Endothelial cell of umbilical vein (primary cell): ENCODE measurements at regions not wholly inside any gene's neighbourhood (a gene's known extent, or its start where the extent isn't known, plus 50 kb on each side); places are given as distances from the start of the nearest gene placed in this dataset.

ENCODE experiments used
- BruUV-seq: library from RNA; stranded (reverse); fragments of 400-500 nt; replicated peaks from 2 replicates; lab custom pipeline; 2021; lab: Mats Ljungman, UMichigan
- CTCF ChIA-PET: fragments of 300-600, 350-600 bp; sonication (Branson Sonifier 250); formaldehyde crosslinking; loops from one replicate; lab custom pipeline; 2021; ENCODE audit warnings: antibody characterized with exemption, inconsistent platforms; lab: Charles Lee
- POLR2A ChIA-PET: fragments of 300-600, 350-600 bp; sonication (Branson Sonifier 250); formaldehyde crosslinking; loops from one replicate; lab custom pipeline; 2021; ENCODE audit warnings: antibody characterized with exemption, inconsistent platforms; lab: Charles Lee
- DNase-seq: peaks from one replicate; pipeline ENCODE4 v3.0.0-alpha.2; 2011; ENCODE audit warnings: low read depth, low spot score
- FAIRE-seq: peaks from 2 replicates; lab custom pipeline; 2011; peaks lifted over from hg19 to GRCh38; lab: Jason Lieb, UNC
- H2AFZ ChIP-seq: 2 replicates; pipeline ENCODE4 v1.6.0; 2012; ENCODE audit warnings: low read depth, low read length, control low read depth, inconsistent platforms
- H3K27ac ChIP-seq: 2 replicates; pipeline ENCODE4 v1.5.1; 2011; ENCODE audit warnings: low read depth, mild to moderate bottlenecking, control low read depth, low read length, moderate library complexity; ENCODE audit not compliant: insufficient read depth
- H3K27me3 ChIP-seq, 2 experiments: 2 replicates each; pipeline versions ENCODE4 v1.6.0 to v1.6.1; 2011; ENCODE audit warnings: low read length in 2 of 2, mixed read lengths in 1 of 2; ENCODE audit not compliant: control insufficient read depth in 2 of 2, insufficient read depth in 2 of 2
- H3K36me3 ChIP-seq, 2 experiments: 2 replicates in 1 of 2; 3 replicates in 1 of 2; pipeline ENCODE4 v1.5.1; 2011; ENCODE audit warnings: low read length in 2 of 2, mild to moderate bottlenecking in 1 of 2, moderate library complexity in 1 of 2; ENCODE audit not compliant: control insufficient read depth in 2 of 2, insufficient read depth in 2 of 2; ENCODE audit errors: extremely low read depth in 1 of 2
- H3K4me1 ChIP-seq: 3 replicates; pipeline ENCODE4 v1.5.1; 2011; ENCODE audit warnings: mild to moderate bottlenecking, low read length; ENCODE audit not compliant: control insufficient read depth, insufficient read depth; ENCODE audit errors: extremely low read depth
- H3K4me2 ChIP-seq: 2 replicates; pipeline ENCODE4 v1.6.1; 2011; ENCODE audit warnings: low read length, control low read depth, mixed read lengths; ENCODE audit not compliant: insufficient read depth
- H3K4me3 ChIP-seq, 3 experiments: fragments of 200-600 bp in 1 of 3; sonication (generic), shearing (Covaris generic) in 1 of 3; replicated peaks in 1 of 3; 2 replicates each; pipeline ENCODE4 v1.5.1; 2011 to 2016; ENCODE audit warnings: control low read depth in 3 of 3, low read length in 3 of 3, mild to moderate bottlenecking in 2 of 3, inconsistent platforms in 1 of 3, low read depth in 1 of 3, moderate library complexity in 1 of 3; ENCODE audit not compliant: insufficient read depth in 1 of 3
- H3K79me2 ChIP-seq: 2 replicates; pipeline ENCODE4 v1.6.0; 2012; ENCODE audit warnings: low read length, inconsistent platforms; ENCODE audit not compliant: control insufficient read depth, insufficient read depth
- H3K9ac ChIP-seq: replicated peaks from 2 replicates; pipeline ENCODE3; 2011; ENCODE audit warnings: low read length, control low read depth; ENCODE audit not compliant: insufficient read depth; ENCODE audit errors: extremely low read depth
- H3K9me1 ChIP-seq: replicated peaks from 3 replicates; pipeline ENCODE4 v1.6.0; 2011; ENCODE audit warnings: mild to moderate bottlenecking, low read length; ENCODE audit not compliant: control insufficient read depth, insufficient read depth; ENCODE audit errors: extremely low read depth
- H3K9me3 ChIP-seq: replicated peaks from 2 replicates; pipeline ENCODE4 v1.5.1; 2012; ENCODE audit warnings: low read length, inconsistent platforms; ENCODE audit not compliant: control insufficient read depth, insufficient read depth
- H4K20me1 ChIP-seq: replicated peaks from 2 replicates; pipeline ENCODE3; 2011; ENCODE audit warnings: mild to moderate bottlenecking, low read length; ENCODE audit not compliant: control insufficient read depth, insufficient read depth; ENCODE audit errors: extremely low read depth
- CTCF ChIP-seq, 2 donors: IDR thresholded peaks; 1 replicate in 1 of 2; 2 replicates in 1 of 2; pipeline ENCODE4 v1.5.1; 2011; ENCODE audit warnings: low read length in 2 of 2, mild to moderate bottlenecking in 2 of 2, moderate library complexity in 2 of 2, control low read depth in 1 of 2, inconsistent platforms in 1 of 2, low read depth in 1 of 2; ENCODE audit not compliant: insufficient read depth in 1 of 2; ENCODE audit errors: extremely low read depth in 1 of 2
- EZH2 ChIP-seq: IDR thresholded peaks from 2 replicates; pipeline ENCODE4 v1.6.1; 2012; ENCODE audit warnings: borderline replicate concordance, low read depth, mild to moderate bottlenecking, moderate library complexity, low read length, inconsistent platforms; ENCODE audit not compliant: severe bottlenecking
- FOS ChIP-seq: IDR thresholded peaks from 2 replicates; pipeline ENCODE4 v1.6.1; 2011; ENCODE audit warnings: mild to moderate bottlenecking, low read length, moderate library complexity, borderline replicate concordance; ENCODE audit not compliant: insufficient read depth
- GATA2 ChIP-seq: IDR thresholded peaks from 2 replicates; pipeline ENCODE4 v1.7.0; 2011; ENCODE audit warnings: low read depth, mild to moderate bottlenecking, moderate library complexity, mixed read lengths, low read length; ENCODE audit not compliant: insufficient read length, insufficient read depth
- JUN ChIP-seq: IDR thresholded peaks from 2 replicates; pipeline ENCODE4 v1.6.1; 2011; ENCODE audit warnings: borderline replicate concordance, low read depth; ENCODE audit not compliant: insufficient read length, insufficient read depth
- MYC ChIP-seq: IDR thresholded peaks from one replicate; pipeline ENCODE4 v1.6.1; 2011; ENCODE audit warnings: mild to moderate bottlenecking, low read depth, low read length
- POLR2A ChIP-seq: IDR thresholded peaks from 2 replicates; pipeline ENCODE4 v1.6.1; 2012; ENCODE audit warnings: low read depth, mild to moderate bottlenecking, control low read depth, low read length
- POLR2AphosphoS5 ChIP-seq: IDR thresholded peaks from 2 replicates; pipeline ENCODE4 v1.6.1; 2012; ENCODE audit warnings: low read depth, mild to moderate bottlenecking, control low read depth, low read length, moderate library complexity; ENCODE audit not compliant: insufficient read depth
- dilution Hi-C: fragments of 300-500 bp; cut with MboI; formaldehyde crosslinking; loops from one replicate; pipeline ENCODE4 v1.15.0; 2019; ENCODE audit warnings: low sequenced_read_pairs; ENCODE audit not compliant: extremely low pct_ligation_motif_present
- intact Hi-C: fragments of 100-400 bp; cut with micrococcal nuclease; formaldehyde crosslinking; loops from one replicate; pipeline ENCODE4 v1.10.0; 2022
- TF ChIP-seq, protein P1 (sequence below): IDR thresholded peaks from 2 replicates; pipeline ENCODE4 v1.6.1; 2011; ENCODE audit not compliant: insufficient read depth, insufficient read length

DNA sequence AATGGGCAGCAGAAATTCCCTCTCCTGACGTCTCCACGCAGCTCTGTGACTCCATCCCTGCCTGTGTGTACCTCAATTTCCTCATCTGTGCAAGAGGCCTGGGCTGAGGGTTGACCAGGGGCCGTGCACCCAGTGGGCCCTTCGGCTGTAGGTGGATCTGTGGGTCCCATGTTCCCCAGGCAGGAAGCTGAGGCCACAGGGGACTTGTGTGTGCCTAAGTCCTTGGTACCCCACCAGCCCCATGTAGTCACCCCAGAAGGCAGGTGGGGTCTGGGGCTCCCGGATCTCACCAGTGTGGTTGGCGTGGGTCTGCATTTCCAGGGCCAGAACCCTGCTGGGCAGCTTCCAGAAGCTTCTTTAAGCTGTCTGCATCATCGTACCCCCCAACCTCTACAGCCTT is 177.4 kb upstream of the GSE1 start:
- dilution Hi-C loops (no loop called here), intact Hi-C loops (no loop called here)
- TF ChIP-seq CTCF (IDR thresholded peaks at IDR 0.05; ENCODE audit: extremely low read depth in 1 of 2, insufficient read depth in 1 of 2, low read depth in 1 of 2, low read length in 2 of 2) = no peak
- TF ChIP-seq MYC = no peak
- TF ChIP-seq POLR2AphosphoS5 = no peak
- TF ChIP-seq POLR2A = no peak
- TF ChIP-seq FOS = no peak
- TF ChIP-seq, protein P1, sequence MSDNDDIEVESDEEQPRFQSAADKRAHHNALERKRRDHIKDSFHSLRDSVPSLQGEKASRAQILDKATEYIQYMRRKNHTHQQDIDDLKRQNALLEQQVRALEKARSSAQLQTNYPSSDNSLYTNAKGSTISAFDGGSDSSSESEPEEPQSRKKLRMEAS = no peak
- TF ChIP-seq JUN = no peak
- TF ChIP-seq GATA2 = no peak
- TF ChIP-seq EZH2 = no peak
- no peak for FAIRE-seq
- Histone ChIP-seq H3K4me3 (no peak overlapping the region), H3K27me3 (no peaks in the 10 kb centered on the region), H3K4me1 (no peaks in the 10 kb centered on the region), H4K20me1 (no peaks in the 10 kb centered on the region), H3K79me2 (no peaks in the 10 kb centered on the region), H3K4me2 (no peak overlapping the region), H2AFZ (no peak overlapping the region), H3K9me3 (no peaks in the 10 kb centered on the region), H3K9ac (no peak overlapping the region), H3K9me1 (no peaks in the 10 kb centered on the region), H3K27ac (no peak overlapping the region), H3K36me3 (no peaks in the 10 kb centered on the region)
- CTCF ChIA-PET = interaction anchor here (1.0 to 2.3 kb wide), 3 partner anchors 15 to 96 kb away, joined by 3 to 8 read pairs (median 3); no protein-coding TSS in a partner anchor
- no TSS peak for BruUV-seq
- POLR2A ChIA-PET = no interaction called here
- DNase-seq = no peak
